Esophagus muscularis mucosa (tissue), 4 donors: ENCODE measurements at regions not wholly inside any gene's neighbourhood (a gene's known extent, or its start where the extent isn't known, plus 50 kb on each side); places are given as distances from the start of the nearest gene placed in this dataset.

Source experiments
- EP300 ChIP-seq: sonication (generic); formaldehyde crosslinking; IDR thresholded peaks from one replicate; pipeline ENCODE4 v1.6.1; 2017; ENCODE audit warnings: antibody characterized with exemption
- POLR2A ChIP-seq: fragments of 450-650 bp; IDR thresholded peaks from one replicate; pipeline ENCODE4 v1.6.1; 2017; ENCODE audit warnings: antibody characterized with exemption, moderate library complexity, mild to moderate bottlenecking, low read depth
- POLR2AphosphoS5 ChIP-seq, 2 donors: sonication (generic); formaldehyde crosslinking; IDR thresholded peaks; one replicate each; pipeline ENCODE4 v1.6.1; 2017; ENCODE audit warnings: antibody characterized with exemption in 2 of 2
- TF ChIP-seq, protein P1 (sequence below), 3 experiments: fragments of 200-600 bp in 2 of 3; fragments of 450-650 bp in 1 of 3; sonication (generic) in 2 of 3; IDR thresholded peaks; one replicate each; pipeline ENCODE4 v1.5.1; 2017 to 2019; ENCODE audit warnings: antibody characterized with exemption in 3 of 3, mild to moderate bottlenecking in 2 of 3, moderate library complexity in 1 of 3

DNA sequence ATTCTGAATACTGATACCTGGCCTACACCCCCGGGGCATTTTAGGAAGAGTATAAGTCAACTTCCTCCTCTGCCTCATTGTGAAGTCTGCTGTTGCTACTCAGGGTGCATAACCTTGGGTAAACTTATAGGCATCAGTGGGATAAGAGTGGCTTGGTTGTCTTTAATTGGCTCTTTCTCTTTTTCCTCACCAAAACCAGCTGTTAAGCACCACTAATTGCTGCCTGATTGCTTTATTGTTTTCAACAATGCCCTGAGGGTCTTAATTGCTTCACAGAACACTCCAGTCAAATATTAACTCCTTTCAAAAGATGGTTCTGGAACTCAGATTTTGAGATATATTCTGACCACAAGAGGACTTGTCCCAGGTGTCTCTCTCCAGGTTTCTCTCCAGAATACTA is 337.0 kb upstream of the MAGEB16 start:
- TF ChIP-seq, protein P1, sequence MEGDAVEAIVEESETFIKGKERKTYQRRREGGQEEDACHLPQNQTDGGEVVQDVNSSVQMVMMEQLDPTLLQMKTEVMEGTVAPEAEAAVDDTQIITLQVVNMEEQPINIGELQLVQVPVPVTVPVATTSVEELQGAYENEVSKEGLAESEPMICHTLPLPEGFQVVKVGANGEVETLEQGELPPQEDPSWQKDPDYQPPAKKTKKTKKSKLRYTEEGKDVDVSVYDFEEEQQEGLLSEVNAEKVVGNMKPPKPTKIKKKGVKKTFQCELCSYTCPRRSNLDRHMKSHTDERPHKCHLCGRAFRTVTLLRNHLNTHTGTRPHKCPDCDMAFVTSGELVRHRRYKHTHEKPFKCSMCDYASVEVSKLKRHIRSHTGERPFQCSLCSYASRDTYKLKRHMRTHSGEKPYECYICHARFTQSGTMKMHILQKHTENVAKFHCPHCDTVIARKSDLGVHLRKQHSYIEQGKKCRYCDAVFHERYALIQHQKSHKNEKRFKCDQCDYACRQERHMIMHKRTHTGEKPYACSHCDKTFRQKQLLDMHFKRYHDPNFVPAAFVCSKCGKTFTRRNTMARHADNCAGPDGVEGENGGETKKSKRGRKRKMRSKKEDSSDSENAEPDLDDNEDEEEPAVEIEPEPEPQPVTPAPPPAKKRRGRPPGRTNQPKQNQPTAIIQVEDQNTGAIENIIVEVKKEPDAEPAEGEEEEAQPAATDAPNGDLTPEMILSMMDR (IDR thresholded peaks at IDR 0.05): no peak
- TF ChIP-seq POLR2A (no peak), POLR2AphosphoS5 (IDR thresholded peaks at IDR 0.05) (no peak), EP300 (no peak)
